NCI-H146 (cell line): ENCODE measurements at regions not wholly inside any gene's neighbourhood (a gene's known extent, or its start where the extent isn't known, plus 50 kb on each side); places are given as distances from the start of the nearest gene placed in this dataset.
A peak's percentile ranks its signal among the peaks of the same experiment; 100 is the strongest.

ENCODE experiments used
- DNase-seq: peaks from one replicate; lab custom pipeline; 2025; lab: John Stamatoyannopoulos, UW

DNA sequence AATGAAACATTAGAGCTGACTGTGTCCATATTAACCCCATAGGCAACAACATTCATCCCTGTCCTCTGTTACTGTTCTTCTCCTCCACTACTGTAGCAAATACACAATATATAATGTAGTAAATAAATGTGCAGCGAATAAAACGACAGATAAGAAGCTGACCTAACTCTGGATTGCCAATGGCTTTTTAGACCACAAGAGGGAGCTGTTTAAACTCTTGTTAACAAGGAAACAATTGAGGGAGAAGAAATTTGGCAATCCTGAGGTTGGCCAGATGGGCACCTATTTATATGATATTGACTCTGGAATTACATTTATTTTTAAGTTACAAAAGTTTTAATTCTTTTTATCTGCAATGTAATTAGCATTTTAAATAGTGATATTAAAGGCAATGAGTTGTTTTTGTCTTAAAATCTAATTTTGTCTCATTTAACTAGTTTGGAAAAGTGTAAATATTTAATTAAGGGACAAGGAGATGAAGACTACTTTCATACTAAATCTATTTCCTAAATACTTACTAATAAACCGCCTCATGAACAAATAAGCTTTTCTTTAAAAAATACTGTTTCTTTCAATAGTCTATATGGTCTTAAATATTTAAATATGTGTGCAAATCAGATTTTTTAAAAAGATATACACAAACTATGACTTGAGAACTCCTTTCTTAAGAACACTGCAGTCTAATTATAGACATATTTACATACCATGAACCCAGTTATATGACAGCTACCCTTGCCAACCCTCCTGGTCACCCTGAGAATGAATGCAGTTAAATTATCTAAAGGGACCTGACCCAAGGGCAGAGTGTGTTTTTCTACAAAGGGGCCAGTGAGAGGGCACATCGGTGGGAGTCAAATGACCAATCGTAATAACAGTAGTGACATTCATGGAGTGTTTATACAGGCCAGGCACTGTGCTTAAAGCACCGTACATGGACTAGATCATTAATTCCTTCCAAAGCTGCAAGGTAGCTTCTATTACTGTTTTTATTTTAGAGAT lies 52.9 kb upstream of the HPF1 start:
- peak; percentile 49 for DNase-seq

- DNase-seq, result no peak
Observed at GRCh38 chr4:169807934-169808509, 50.3 kb upstream of the HPF1 start.
